ENCODE measurements at regions not wholly inside any gene's neighbourhood (a gene's known extent, or its start where the extent isn't known, plus 50 kb on each side); places are given as distances from the start of the nearest gene placed in this dataset.
"Not testable (repeated sequence)": the region's sequence is repeated elsewhere in the genome, so short reads cannot be mapped to it uniquely, and the experiment has no call there.

- no peak for DNase-seq (ENCODE audit: low read depth)
- no peak overlapping the region for H3K4me3 ChIP-seq (ENCODE audit: low read depth, low read length)
- no peak for TF ChIP-seq CTCF (IDR thresholded peaks at IDR 0.05; ENCODE audit: insufficient read depth, low read length)
Observed at GRCh38 chr4:66791686-66792085, 753.6 kb downstream of the CENPC start.

GRCh38 chr4:66785479-66785878, 759.8 kb downstream of the CENPC start:
- TF ChIP-seq CTCF (IDR thresholded peaks at IDR 0.05; ENCODE audit: insufficient read depth, low read length) = no peak
- H3K4me3 ChIP-seq (ENCODE audit: low read depth, low read length) = no peak overlapping the region
- DNase-seq (ENCODE audit: low read depth) = no peak

- DNase-seq (ENCODE audit: low read depth); H3K4me3 ChIP-seq (ENCODE audit: low read depth, low read length): not testable (repeated sequence)
Observed at GRCh38 chr4:66782751-66783150, 762.6 kb downstream of the CENPC start.

GRCh38 chr4:66777097-66777496, 768.2 kb downstream of the CENPC start:
- H3K4me3 ChIP-seq (ENCODE audit: low read depth, low read length) = no peak overlapping the region
- DNase-seq (ENCODE audit: low read depth) = no peak
- TF ChIP-seq CTCF (IDR thresholded peaks at IDR 0.05; ENCODE audit: insufficient read depth, low read length) = no peak

GRCh38 chr4:66769441-66769840, 775.9 kb downstream of the CENPC start:
- no peak overlapping the region for H3K4me3 ChIP-seq (ENCODE audit: low read depth, low read length)
- DNase-seq (ENCODE audit: low read depth) = no peak
- no peak for TF ChIP-seq CTCF (IDR thresholded peaks at IDR 0.05; ENCODE audit: insufficient read depth, low read length)

- H3K4me3 ChIP-seq (ENCODE audit: low read depth, low read length) = no peak overlapping the region
- TF ChIP-seq CTCF (IDR thresholded peaks at IDR 0.05; ENCODE audit: insufficient read depth, low read length) = no peak
- no peak for DNase-seq (ENCODE audit: low read depth)
Observed at GRCh38 chr4:66767442-66767841, 777.9 kb downstream of the CENPC start.

- no peak for DNase-seq (ENCODE audit: low read depth)
- no peak for TF ChIP-seq CTCF (IDR thresholded peaks at IDR 0.05; ENCODE audit: insufficient read depth, low read length)
- no peak overlapping the region for H3K4me3 ChIP-seq (ENCODE audit: low read depth, low read length)
Observed at GRCh38 chr4:66766557-66766956, 778.7 kb downstream of the CENPC start.

All from fibroblast of the aortic adventitia (primary cell).